ENCODE measurements at regions not wholly inside any gene's neighbourhood (a gene's known extent, or its start where the extent isn't known, plus 50 kb on each side); places are given as distances from the start of the nearest gene placed in this dataset.

- DNase-seq (ENCODE audit: low read depth in 2 of 3, low spot score in 2 of 3), result no peak
Observed at GRCh38 chr17:6218333-6218732, 148.2 kb downstream of the WSCD1 start.

GRCh38 chr17:6215071-6216035 is 145.2 kb downstream of the WSCD1 start:
- DNase-seq (ENCODE audit: low read depth in 2 of 3, low spot score in 2 of 3), result no peak

GRCh38 chr17:6213859-6214258 is 143.7 kb downstream of the WSCD1 start:
- no peak for DNase-seq (ENCODE audit: low read depth in 2 of 3, low spot score in 2 of 3)

DNA sequence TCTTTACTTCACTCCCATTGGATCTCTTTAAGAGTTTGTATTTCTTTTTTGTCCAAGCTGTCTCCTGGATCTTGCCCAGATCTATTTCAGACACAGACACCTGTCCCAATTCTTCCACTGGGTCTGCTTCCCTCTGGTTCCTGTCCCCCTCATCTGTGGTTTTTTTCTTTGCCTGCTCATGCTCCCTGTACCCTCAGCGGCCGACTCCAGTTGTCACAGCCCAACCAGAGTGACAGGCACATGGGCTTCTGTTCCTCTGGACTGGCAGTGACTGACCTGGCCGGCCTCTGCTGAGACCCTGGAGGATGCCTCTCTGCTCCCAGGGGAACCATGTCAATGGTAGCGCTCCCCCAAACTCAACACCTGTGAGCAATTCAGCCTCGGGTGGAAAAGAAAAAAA is 142.6 kb downstream of the WSCD1 start:
- DNase-seq (ENCODE audit: low read depth in 2 of 3, low spot score in 2 of 3), result no peak

DNA sequence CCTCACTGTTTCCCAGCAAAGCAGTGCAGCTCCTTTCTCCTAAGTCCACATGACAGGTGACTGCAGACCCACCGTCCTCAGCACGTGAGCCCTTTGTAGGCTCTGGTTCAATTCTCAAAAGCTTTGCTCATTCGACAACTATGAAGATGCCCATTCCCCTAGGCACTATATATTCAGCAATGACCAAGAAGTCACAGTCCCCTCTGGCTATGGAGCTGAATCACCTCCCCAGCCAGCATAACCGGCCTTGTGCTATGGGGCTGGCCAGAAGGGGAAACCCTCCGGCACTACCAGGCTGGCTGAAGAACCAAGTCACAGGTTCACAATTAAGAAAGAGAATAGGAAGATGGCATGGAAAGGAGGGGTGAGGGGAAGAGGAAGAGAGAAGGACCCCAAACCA is 139.7 kb downstream of the WSCD1 start:
- no peak for DNase-seq (ENCODE audit: low read depth in 2 of 3, low spot score in 2 of 3)

- DNase-seq (ENCODE audit: low read depth in 2 of 3, low spot score in 2 of 3), result no peak
Observed at GRCh38 chr17:6208608-6209180, 138.5 kb downstream of the WSCD1 start.

- no peak for DNase-seq (ENCODE audit: low read depth in 2 of 3, low spot score in 2 of 3)
Observed at GRCh38 chr17:6205525-6205924, 135.3 kb downstream of the WSCD1 start.

- no peak for DNase-seq (ENCODE audit: low read depth in 2 of 3, low spot score in 2 of 3)
Observed at GRCh38 chr17:6205033-6205432, 134.9 kb downstream of the WSCD1 start.

- DNase-seq (ENCODE audit: low read depth in 2 of 3, low spot score in 2 of 3), result no peak
Observed at GRCh38 chr17:6204203-6204722, 134.1 kb downstream of the WSCD1 start.

DNA sequence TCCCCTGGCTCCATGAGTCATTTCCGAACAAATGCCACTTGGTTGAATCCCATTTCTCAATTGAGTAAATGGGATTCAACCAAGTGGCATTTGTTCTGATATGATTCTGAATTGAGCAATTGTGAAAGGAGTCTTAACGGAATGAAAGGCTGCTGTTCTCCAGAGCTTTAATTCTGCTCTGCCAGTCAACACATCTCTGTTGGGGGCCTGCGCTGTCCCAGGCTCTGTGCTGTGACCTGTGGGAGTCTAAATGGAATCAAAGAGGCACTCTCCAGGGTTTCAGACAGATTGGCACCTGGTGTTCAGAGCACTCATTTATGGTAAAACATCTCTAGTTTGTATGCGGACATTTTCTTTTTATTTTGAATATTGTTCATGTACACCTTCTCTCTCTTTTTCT is 126.2 kb downstream of the WSCD1 start:
- DNase-seq (ENCODE audit: low read depth in 2 of 3, low spot score in 2 of 3), result no peak

- DNase-seq (ENCODE audit: low read depth in 2 of 3, low spot score in 2 of 3), result no peak
Observed at GRCh38 chr17:6195123-6195522, 124.9 kb downstream of the WSCD1 start.

DNA sequence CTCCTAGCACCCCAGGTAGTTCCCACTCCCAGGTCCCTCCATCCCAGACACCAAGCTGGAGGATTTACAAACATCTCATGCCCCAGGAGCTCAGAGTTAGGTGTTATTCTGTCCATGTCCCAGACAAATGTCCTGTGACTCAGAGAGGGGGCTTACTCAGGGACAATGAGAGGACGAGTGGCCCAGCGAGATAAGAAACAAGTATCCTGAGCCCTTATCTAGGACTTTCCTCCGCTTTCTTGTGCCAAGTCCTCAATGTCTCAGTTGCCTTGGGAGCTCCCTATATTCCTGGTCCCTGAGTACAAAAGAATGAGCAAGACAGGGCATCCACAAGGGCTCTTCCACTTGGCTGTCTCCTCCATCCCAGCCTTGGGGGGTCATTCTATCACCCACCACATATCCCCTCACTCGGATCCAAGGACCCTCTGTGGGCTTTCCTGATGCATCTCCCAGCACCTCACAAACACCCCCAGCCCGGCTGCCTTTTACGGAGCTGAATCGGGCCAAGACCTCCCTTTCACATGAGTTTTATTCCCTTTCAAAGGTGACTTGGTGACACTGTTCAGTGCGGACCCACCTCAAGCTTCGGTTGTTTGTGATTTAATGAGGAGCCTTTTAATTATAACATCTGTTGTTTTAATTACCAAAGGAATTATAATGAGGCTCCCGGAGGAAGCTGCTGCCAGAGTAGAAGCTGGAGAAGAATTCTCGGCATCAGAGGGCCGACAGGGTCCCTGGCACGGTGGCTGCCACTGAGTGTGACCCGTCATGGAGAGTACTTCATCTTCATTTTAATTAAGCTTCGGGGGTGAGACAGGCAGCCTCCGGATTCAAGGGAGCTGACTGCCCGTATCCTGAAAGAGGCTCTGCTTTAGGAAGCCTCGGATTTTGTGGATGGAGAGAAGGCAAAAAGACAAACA is 121.5 kb downstream of the WSCD1 start:
- no peak for DNase-seq (ENCODE audit: low read depth in 2 of 3, low spot score in 2 of 3)

DNA sequence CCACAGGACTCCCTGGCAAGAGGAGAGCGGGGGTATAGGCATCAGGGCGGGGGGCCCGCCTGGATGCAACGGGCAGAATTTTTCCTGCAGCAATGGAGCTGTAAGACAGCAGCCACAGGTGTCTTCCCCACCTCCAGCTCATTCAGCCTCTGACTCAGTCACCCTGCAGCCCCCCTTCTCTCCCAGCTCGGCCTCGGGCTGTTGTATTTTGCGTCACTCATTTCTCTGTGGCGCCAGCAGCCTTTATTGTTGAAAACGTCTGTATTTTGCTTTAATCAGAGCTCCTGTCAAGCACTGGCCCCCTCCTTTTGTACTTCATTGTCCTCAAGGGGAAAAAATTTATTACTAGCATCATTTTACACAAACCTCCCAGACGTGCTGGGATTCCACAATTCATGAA is 117.7 kb downstream of the WSCD1 start:
- no peak for DNase-seq (ENCODE audit: low read depth in 2 of 3, low spot score in 2 of 3)

DNA sequence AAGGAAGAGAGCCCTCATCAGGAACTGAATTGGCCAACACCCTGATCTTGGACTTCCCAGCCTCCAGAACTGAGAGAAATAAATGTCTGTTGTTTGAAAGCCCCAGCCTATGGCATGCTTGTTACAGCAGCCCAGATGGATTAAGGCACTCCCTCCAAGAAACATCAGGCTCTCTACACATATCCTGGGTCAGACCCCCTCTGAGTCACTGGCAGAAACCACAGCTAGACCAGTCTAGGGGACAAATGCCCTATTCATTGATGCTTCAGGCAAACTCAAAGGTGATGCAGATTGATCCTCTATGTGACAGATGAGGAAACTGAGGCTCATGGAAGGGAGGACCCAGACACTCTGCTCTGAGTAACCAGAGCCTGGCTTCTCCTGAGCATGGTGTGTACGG is 116.8 kb downstream of the WSCD1 start:
- no peak for DNase-seq (ENCODE audit: low read depth in 2 of 3, low spot score in 2 of 3)

- DNase-seq (ENCODE audit: low read depth in 2 of 3, low spot score in 2 of 3), result no peak
Observed at GRCh38 chr17:6184508-6184907, 114.3 kb downstream of the WSCD1 start.

GRCh38 chr17:6179017-6179416 is 108.8 kb downstream of the WSCD1 start:
- no peak for DNase-seq (ENCODE audit: low read depth in 2 of 3, low spot score in 2 of 3)

GRCh38 chr17:6177941-6178694 is 107.9 kb downstream of the WSCD1 start:
- no peak for DNase-seq (ENCODE audit: low read depth in 2 of 3, low spot score in 2 of 3)
